ENCODE measurements at regions not wholly inside any gene's neighbourhood (a gene's known extent, or its start where the extent isn't known, plus 50 kb on each side); places are given as distances from the start of the nearest gene placed in this dataset.

DNA sequence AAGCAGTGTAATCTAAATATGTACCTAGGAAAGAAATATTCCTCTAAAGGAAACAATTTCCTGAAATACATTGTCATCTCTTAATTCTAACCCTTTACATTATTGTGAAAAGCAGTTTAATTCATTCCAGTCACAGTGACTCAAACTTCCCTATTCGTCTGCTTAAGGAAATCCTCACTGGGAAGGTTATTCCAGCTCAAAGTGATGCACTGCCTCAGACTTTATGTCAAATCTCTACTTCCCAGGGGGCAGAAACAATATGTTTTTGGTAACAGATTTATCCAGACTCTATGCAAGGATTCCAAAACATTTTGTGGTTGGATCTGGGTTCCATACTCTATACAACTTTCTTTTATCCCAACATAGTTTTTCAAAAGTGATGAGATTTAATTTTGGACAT is 145.2 kb downstream of the NTMT2 start:
- TF ChIP-seq POLR2A (IDR thresholded peaks at IDR 0.05) (no peak), EP300 (IDR thresholded peaks at IDR 0.05) (no peak)
- TF ChIP-seq, protein P1, sequence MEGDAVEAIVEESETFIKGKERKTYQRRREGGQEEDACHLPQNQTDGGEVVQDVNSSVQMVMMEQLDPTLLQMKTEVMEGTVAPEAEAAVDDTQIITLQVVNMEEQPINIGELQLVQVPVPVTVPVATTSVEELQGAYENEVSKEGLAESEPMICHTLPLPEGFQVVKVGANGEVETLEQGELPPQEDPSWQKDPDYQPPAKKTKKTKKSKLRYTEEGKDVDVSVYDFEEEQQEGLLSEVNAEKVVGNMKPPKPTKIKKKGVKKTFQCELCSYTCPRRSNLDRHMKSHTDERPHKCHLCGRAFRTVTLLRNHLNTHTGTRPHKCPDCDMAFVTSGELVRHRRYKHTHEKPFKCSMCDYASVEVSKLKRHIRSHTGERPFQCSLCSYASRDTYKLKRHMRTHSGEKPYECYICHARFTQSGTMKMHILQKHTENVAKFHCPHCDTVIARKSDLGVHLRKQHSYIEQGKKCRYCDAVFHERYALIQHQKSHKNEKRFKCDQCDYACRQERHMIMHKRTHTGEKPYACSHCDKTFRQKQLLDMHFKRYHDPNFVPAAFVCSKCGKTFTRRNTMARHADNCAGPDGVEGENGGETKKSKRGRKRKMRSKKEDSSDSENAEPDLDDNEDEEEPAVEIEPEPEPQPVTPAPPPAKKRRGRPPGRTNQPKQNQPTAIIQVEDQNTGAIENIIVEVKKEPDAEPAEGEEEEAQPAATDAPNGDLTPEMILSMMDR (IDR thresholded peaks at IDR 0.05), result no peak

Measured in tibial nerve (tissue), 4 donors.